NT2/D1 (cell line): ENCODE measurements at regions not wholly inside any gene's neighbourhood (a gene's known extent, or its start where the extent isn't known, plus 50 kb on each side); places are given as distances from the start of the nearest gene placed in this dataset.

ENCODE experiments used
- DNase-seq: peaks from one replicate; pipeline ENCODE4 v3.0.0-alpha.2; 2011; ENCODE audit warnings: low read depth, low spot score
- H3K27me3 ChIP-seq: 2 replicates; pipeline ENCODE4 v1.6.0; 2011; ENCODE audit warnings: mild to moderate bottlenecking; ENCODE audit not compliant: insufficient read length, insufficient read depth
- H3K36me3 ChIP-seq: 2 replicates; pipeline ENCODE4 v1.6.1; 2011; ENCODE audit warnings: mild to moderate bottlenecking, low read length, mixed read lengths; ENCODE audit not compliant: insufficient read depth, insufficient read length
- H3K4me1 ChIP-seq: 2 replicates; pipeline ENCODE4 v1.5.1; 2011; ENCODE audit not compliant: insufficient read depth, insufficient read length
- H3K4me3 ChIP-seq: 2 replicates; pipeline ENCODE4 v1.5.1; 2011; ENCODE audit warnings: low read depth; ENCODE audit not compliant: insufficient read length
- H3K9ac ChIP-seq: 2 replicates; pipeline ENCODE4 v1.6.0; 2011; ENCODE audit warnings: low read depth; ENCODE audit not compliant: insufficient read length
- H3K9me3 ChIP-seq: 2 replicates; pipeline ENCODE4 v1.5.1; 2011; ENCODE audit warnings: mild to moderate bottlenecking, low read length; ENCODE audit not compliant: insufficient read depth
- SUZ12 ChIP-seq: IDR thresholded peaks from 2 replicates; pipeline ENCODE4 v1.6.1; 2011; ENCODE audit not compliant: insufficient read length, insufficient read depth; ENCODE audit errors: extremely low read depth
- YY1 ChIP-seq: IDR thresholded peaks from 2 replicates; pipeline ENCODE4 v1.6.1; 2011; ENCODE audit not compliant: insufficient read length, insufficient read depth
- ZNF274 ChIP-seq: IDR thresholded peaks from 2 replicates; pipeline ENCODE4 v1.6.1; 2011; ENCODE audit warnings: mild to moderate bottlenecking, low read depth, low read length

DNA sequence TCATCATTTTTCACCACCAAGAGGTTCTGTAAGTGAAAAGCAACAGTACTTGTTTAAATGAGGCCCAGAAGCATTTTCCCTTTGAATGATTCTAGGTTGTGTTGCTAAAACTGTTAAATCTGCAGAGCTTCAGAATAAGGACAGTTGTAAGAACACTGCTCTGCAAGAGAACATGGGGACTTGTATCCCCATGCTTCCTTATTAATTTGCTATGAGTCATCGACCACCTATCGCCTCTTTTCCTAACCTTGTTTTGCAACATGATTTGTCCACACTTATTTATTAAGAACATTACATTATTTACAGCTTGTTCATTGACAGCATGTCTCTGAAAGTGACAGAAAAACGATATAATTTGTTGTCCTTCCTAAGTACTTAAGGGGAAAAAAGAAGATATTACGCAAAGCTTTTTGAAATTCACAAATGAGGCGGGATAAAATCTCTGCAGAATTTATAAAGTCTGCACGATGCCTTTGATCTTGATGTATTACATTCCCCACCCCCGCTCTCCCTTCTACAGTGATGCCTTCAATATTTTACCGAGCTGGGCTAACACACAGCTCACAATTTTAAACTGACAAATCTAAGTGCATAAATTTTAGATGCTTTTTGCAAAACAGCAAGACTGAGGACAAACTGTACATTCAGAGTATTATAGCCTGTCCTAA is 220.0 kb upstream of the SPTLC3 start:
- Histone ChIP-seq H3K9me3 (no peaks in the 10 kb centered on the region), H3K4me1 (no peaks in the 10 kb centered on the region), H3K9ac (no peak overlapping the region), H3K36me3 (no peaks in the 10 kb centered on the region), H3K4me3 (no peak overlapping the region), H3K27me3 (no peaks in the 10 kb centered on the region)
- DNase-seq = no peak
- no peak for TF ChIP-seq ZNF274
- TF ChIP-seq SUZ12 = no peak
- TF ChIP-seq YY1 = no peak

DNA sequence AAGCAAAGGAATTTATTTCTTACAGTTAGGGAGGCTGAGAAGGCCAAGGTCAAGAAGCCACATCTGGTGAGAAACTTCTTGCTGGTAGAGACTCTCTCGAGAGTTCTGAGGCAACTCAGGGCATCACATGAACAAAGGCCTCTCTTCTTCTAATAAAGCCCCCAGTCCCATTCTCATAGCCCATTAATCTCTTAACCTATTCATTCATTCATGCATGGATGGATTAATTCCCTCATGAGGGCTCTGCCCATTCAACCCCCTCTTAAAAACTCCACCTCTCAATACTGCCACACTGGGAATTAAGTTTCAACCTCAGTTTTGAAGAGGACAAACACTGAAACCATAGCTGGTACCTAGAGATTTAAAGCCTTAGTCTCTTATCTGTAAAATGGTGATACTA is 217.9 kb upstream of the SPTLC3 start:
- H3K4me1 ChIP-seq = no peaks in the 10 kb centered on the region
- no peak overlapping the region for H3K9ac ChIP-seq
- H3K4me3 ChIP-seq = no peak overlapping the region
- H3K36me3 ChIP-seq = no peaks in the 10 kb centered on the region
- no peak for DNase-seq
- H3K9me3 ChIP-seq = no peaks in the 10 kb centered on the region
- no peaks in the 10 kb centered on the region for H3K27me3 ChIP-seq
- no peak for TF ChIP-seq SUZ12
- no peak for TF ChIP-seq YY1
- no peak for TF ChIP-seq ZNF274

- DNase-seq = no peak
- Histone ChIP-seq H3K9ac (no peak overlapping the region), H3K4me1 (no peaks in the 10 kb centered on the region), H3K9me3 (no peaks in the 10 kb centered on the region), H3K36me3 (no peaks in the 10 kb centered on the region), H3K4me3 (no peak overlapping the region), H3K27me3 (no peaks in the 10 kb centered on the region)
- TF ChIP-seq YY1 (no peak), ZNF274 (no peak), SUZ12 (no peak)
These were observed 210.5 kb upstream of the SPTLC3 start for GRCh38 chr20:12798286-12798685.

- TF ChIP-seq SUZ12 (no peak), ZNF274 (no peak), YY1 (no peak)
- Histone ChIP-seq H3K27me3 (no peaks in the 10 kb centered on the region), H3K9ac (no peak overlapping the region), H3K4me1 (no peaks in the 10 kb centered on the region), H3K4me3 (no peak overlapping the region), H3K9me3 (no peaks in the 10 kb centered on the region; the same call in 1 of the 2 replicates), H3K36me3 (no peaks in the 10 kb centered on the region)
- no peak for DNase-seq
These were observed 200.7 kb upstream of the SPTLC3 start for GRCh38 chr20:12808006-12808567.

GRCh38 chr20:12815231-12815768 is 193.5 kb upstream of the SPTLC3 start:
- no peak overlapping the region for H3K9ac ChIP-seq
- DNase-seq = no peak
- TF ChIP-seq ZNF274 (no peak), YY1 (no peak), SUZ12 (no peak)
- no peaks in the 10 kb centered on the region for H3K27me3 ChIP-seq
- no peak overlapping the region for H3K4me3 ChIP-seq
- no peaks in the 10 kb centered on the region for H3K4me1 ChIP-seq
- H3K9me3 ChIP-seq = no peaks in the 10 kb centered on the region
- H3K36me3 ChIP-seq = no peaks in the 10 kb centered on the region

DNA sequence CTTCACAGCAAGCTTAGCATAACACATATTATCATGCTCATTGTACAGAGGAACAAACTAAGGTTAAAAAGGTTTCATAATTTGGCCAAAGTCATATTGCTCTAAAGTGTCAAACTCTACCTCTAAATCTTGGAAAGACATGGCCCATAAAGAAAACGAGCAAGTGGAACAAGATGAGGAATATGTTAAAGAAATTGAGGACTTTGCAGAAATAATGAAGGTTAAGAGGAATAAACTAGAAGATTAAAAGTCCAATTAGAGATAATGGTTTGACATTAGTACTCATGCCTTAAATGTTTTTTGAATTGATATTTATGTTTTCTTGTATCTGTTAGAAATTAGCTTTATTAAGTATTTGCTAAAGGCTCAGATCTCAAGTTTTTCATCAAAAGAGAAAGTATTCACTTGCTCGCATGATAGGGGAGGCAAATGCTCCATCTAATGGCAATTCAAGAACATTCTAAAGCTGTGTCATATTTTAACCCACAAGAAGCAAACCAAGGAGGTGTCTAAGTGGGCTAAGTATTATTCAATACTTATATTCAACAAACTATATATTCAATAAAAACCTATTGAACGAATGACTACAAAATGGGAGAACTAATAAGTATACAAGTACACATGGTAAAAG is 192.9 kb upstream of the SPTLC3 start:
- Histone ChIP-seq H3K9ac (no peak overlapping the region), H3K9me3 (no peaks in the 10 kb centered on the region), H3K4me1 (no peaks in the 10 kb centered on the region), H3K4me3 (no peak overlapping the region), H3K36me3 (no peaks in the 10 kb centered on the region), H3K27me3 (no peaks in the 10 kb centered on the region)
- TF ChIP-seq SUZ12 (no peak), ZNF274 (no peak), YY1 (no peak)
- DNase-seq = no peak

- H3K27me3 ChIP-seq = no peaks in the 10 kb centered on the region
- H3K4me3 ChIP-seq = no peak overlapping the region
- H3K4me1 ChIP-seq = no peaks in the 10 kb centered on the region
- H3K9ac ChIP-seq = no peak overlapping the region
- H3K9me3 ChIP-seq = no peaks in the 10 kb centered on the region
- H3K36me3 ChIP-seq = no peaks in the 10 kb centered on the region
- DNase-seq = no peak
- no peak for TF ChIP-seq YY1
- no peak for TF ChIP-seq SUZ12
- TF ChIP-seq ZNF274 = no peak
These were observed 187.5 kb upstream of the SPTLC3 start for GRCh38 chr20:12821249-12821648.
